CD4-positive, alpha-beta T cell treated with Interleukin-12 subunit alpha and Interleukin-12 subunit beta, for 1 hour (primary cell): ENCODE measurements at regions not wholly inside any gene's neighbourhood (a gene's known extent, or its start where the extent isn't known, plus 50 kb on each side); places are given as distances from the start of the nearest gene placed in this dataset.

ENCODE experiments used
- DNase-seq: peaks from one replicate; pipeline ENCODE4 v3.0.0-alpha.2; 2020

DNA sequence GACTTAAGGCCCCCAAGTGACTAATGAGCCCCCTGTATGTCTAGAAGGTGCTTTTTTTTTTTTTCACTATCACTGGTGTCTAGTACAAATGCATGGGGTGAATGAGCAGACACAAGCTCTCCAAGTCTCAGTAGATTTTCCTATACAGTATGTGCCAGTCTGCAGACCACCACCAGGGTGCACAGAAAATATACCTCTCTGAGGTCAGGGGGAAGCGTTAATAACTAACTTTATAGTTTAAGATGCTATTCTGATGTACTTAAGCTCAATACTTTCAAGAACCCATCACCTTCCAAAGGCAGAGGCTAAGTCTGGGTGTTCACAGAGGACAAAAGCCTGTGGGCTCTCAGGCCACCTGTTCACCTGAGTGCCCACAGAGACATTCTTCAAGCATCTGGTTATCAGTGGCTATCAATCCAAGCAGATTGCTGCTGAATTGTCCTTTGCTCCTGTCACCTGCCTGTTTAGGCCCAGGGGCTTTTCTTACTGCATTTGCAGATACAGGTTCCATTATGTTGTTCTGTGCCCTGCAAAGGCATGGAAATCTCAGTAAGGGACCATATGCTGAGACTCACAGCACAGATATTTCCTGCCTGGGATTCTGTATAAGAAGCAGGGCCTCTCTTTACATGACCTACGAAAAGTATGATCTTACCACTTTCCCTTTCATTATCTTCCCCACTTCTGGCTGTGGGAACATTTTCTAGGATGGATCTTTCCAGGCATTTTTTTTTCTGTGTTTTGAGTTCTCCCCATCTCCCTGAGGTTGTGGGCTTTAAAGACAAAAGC, 534.6 kb downstream of the TNS1 start:
- no peak for DNase-seq

DNA sequence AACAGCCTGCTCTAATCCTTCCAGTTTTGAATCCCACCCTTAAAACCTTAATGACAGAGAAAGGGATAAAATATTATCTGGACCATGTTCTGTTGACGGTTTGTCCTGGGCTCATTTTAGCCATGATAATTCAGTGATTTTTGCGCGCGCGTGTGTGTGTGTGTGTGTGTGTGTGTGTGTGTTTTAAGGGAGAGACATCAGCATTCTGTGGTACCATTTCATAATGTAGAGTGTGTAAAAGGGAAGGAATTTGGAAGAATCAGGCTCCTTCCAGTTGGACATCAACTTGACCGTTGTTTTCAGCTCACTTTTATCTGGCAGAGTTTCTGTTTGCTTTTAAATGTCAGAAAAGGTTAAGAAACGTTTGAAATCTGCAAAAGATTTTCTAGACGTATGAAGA, 535.5 kb downstream of the TNS1 start:
- DNase-seq, result no peak

DNA sequence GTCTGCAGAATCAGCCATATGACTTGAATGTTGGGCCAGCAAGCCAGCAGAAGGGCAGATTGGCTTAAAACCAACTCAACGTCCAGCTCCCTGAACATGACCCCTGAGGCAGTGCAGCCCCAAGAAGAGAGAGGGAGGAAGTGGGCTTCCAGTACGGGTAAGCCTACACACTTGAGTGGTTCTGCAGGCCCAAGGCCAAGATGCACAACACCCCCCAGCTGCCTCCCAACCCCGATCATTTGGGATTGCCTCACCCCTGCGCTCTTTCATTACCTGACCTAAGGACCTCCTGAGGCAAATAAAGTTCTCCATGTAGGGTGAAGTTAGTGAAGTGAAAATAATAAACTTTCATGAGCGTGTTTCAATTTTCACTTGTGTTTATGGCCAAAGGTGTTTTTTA, 536.0 kb downstream of the TNS1 start:
- DNase-seq, result no peak

DNA sequence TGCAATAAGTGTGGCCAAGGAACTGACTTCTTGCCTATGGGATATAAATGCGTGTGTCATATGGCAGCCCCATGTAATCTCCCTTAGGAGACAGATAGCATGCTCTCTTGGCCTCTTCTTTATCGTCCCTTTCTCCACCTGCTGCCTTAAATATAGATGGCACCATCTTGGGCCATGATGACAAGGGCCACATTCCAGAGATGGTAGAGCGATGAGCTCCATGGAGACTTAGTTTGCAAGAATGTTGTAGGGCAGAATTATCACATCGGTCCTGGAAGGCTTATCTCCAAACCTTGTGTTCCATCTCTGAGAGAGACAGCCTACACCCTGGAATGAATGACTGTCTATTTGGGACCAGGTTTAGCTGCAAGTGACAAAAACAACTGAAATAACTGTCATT, 536.7 kb downstream of the TNS1 start:
- DNase-seq, result no peak

DNA sequence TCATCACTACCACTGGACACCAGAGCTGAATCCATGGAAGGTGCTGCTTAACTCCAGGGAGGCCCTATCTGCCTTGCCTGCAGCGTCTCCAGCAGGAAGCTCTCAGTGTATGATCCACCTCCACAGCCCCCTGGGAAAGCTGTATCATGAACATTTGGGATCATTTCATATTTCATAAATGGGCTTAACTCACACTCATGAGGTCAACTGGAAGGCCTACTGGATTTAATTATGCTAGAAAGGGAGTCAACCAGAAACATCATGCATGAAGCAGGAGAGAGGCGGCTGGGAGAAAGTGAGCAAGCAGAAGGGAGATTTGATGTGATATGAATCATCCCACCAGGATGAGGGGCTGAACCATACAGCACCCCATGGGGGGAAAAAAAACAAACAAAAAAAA, 537.7 kb downstream of the TNS1 start:
- no peak for DNase-seq

DNA sequence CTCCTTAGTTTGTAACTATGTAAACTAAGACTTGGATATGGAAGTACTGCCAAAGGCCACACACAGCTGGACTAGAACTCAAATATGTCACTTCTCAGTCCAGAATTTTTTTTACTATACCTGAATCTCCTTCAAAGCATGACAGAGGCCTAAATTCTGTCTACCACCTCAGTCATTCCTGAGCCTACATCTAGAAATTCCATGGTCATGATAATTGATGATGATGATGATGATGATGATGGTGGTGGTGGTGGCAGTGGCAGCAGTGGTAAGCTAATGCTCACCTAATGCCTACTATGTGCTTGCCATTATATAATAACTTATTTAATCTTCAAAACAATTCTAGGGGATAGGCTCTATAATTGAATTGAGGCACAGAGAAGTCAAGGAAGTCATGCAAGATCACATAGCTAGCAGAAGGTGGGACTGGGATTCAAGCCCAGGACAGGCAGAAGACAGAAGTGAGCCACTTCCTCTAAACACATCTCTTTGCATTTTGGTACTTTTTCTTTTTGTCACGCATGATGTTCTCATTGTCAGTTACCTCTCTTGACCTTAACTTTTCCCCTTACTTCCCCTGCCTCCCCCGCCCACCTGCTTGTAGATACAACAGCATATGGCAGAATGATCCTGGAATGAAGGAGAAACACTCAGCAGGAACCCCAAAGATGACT, 539.3 kb downstream of the TNS1 start:
- DNase-seq, result no peak

DNA sequence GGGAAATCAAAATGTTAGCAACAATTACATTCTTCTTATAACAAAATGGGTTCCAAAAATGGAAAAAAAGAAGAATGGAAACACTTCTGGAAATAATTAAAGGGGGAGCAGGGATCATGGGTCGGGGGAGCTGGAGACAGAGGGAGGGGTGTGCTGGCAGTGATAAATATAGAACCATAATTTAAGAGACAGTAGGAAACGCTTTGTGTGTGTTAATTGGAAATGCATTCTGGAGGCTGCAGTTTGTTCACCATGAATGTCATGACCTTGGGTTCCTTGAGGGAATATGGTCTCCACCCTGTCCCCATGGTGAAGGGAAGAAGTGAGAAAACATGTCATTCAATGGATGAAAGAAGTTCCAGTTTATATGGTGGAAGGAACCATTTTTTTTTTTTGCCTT, 540.7 kb downstream of the TNS1 start:
- no peak for DNase-seq

DNA sequence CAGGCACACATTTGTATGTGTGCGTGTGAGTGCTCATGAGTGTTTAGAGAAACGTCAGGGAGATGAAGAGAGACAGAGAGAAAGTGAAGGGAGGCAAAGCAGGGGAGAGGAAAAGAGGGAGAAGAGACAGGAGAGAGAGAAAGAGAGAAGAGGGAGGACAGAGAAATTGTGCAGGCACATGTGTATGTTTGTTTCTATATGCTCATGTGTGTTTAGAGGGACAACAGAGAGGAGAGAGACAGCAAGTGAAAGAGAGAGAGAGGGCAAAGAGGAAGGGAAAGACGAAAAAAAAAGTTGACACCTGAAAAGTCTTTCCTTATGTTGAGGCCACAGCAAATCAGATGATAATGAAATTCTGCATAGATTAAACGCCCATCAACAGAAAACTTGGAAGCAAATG, 541.1 kb downstream of the TNS1 start:
- no peak for DNase-seq

DNA sequence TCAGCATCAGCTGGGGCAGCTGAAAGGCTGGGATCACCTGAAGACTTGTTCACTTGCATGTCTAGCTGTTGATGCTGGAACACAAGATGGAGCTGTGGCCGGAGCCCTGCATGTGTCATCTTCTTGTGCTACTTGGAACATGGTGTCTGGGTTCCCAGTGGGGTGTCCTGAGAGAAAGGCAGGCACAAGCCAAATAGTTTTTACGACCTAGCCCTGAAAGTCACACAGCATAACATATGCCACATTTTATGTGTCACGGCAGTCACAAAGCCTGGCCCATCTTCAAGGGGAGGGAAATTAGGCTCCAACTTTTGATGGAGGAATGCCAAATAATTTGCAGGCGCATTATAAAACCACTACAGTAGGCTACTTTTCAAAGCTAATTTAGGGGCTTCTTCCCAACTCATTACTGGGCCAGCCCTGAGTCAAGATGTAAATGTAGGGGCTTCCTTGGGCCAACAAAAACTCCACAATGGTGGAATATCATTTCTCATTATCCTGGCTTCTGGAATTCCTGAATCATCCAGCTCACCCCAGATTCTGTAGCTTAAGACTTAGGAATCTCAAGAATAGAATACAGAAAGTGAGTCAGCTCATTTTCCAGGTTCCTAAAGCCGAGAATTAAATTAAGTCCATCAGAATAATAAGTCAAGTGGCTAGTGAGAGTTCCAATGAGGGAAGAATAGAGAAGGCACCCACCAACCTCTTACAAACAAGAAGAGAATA, 543.0 kb downstream of the TNS1 start:
- no peak for DNase-seq

DNA sequence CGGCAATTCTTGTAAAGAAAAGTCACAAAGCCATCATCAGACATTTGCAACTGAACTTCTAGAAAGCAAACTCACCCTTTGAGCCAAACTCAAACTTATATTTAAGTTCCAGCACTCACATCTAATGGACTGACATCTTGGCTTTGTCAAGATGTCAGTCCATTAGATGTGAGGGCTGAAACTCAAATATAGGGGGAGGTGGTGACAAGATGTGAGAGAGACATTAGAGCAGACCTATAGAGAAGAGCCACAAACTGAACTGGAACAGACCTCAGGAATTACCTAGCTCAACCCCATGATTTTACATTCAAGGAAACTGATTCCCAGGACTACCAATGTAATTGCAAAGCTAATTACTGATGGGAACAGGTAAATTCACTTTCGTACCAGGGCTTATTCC, 543.8 kb downstream of the TNS1 start:
- DNase-seq, result no peak

DNA sequence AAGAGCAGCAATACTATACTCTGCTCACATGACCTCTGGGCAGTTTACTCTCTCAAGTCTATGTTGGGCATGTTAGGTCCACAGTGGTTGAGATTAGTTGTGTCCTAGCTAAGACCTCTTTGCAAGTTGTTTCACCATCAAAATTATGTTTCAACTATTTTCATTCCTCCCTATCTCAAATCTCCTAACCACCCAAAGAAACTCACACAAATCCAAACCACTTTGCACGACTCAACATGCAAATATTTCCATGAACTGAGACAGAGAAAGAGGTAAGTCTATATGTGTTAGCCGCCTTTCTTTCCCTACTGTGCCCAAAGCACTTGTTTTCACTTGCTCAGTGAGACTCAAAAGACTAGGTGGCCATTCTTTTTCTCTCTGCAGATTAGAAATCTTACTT, 546.8 kb downstream of the TNS1 start:
- DNase-seq, result no peak

DNA sequence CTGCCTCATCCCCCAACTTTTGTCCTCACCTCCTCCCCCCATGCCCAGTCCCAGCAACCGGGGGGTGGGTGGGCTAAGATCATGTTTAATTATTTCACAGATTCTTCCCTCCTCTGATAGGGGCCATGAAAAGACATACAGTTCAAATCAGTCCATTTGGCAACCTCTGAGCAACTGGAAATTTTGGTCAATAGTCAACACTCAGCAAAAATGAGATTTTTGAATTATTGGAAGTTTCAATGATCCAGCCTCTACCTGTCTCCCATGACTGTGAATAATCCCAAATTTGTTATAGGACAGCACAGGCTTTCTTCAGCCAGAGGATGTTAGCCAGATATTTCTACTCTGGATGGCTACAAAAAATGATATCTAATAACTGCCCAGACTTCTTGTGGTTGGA, 549.9 kb downstream of the TNS1 start:
- DNase-seq, result no peak

DNA sequence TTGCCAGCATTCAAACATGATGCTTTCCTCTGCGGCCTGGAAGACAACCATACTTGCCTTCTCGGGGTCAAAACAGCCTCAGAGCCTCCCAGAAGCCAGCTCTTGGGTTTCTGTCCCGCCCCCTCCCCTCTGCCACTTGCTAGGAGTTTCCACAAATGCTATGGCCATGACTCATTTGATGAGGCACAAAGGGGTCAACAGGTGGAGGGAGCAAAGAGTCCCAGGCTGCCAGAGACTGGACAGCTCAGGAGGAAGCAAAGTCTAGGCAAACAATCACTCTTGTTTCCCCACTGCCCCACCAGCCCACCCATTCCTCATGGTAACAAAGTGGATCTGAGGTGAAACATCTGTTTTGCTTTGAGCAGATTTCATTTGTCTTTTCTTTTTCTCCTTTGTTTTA, 551.1 kb downstream of the TNS1 start:
- no peak for DNase-seq

DNA sequence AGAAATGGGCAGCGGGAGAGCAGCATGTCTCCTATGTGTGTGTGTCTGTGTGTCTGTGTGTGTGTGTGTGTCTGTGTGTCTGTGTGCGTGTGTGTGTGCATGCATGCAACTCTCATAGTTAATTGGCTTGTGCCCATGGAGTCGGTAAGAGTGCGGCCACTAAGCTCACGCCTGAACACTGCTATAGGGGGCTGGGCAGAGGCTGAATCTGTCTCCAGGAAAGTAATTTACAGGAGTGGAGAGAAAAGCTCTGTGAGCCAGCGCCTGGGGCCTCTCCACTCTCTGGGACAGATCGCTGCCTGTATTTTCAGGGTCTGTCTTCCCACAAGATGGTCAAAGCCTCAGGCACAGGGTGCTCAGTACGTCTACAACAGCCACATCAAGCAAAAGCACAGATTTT, 553.4 kb downstream of the TNS1 start:
- DNase-seq, result no peak

DNA sequence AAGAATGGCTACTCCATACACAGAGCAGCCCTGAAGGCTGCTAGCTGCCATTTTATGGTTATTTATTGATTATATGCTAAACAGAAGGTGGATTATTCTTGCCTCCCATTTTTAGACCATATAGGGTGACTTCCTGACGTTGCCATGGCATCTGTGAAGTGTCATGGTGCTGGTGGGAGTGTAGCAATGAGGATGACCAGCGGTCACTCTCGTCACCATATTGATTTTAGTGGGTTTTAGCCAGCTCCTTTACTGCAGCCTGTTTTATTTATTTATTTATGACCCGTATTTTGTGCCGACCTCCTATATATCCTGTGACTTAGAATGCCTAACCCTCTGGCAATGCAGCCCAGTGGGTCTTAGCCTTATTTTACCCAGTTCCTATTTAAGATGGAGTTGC, 553.9 kb downstream of the TNS1 start:
- DNase-seq, result no peak

DNA sequence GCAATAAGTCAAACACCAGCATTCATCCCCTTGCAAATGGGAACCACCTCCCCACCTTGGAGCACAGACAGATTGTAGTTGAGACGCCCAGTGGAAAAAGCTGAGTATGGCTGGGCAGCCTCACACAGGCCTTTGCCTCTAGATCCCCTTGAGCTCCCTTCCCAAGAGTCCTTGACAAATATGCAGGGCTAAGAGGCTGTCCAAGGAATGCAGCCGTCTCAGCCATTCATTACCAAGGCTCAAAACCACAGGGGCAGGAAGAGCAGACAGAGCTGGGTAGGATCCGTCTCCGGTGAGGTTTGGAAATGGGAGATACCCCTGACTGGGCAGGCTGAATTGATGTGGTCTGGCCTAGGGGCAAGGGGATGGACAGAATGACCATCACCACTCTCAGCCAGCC, 557.1 kb downstream of the TNS1 start:
- DNase-seq, result no peak

DNA sequence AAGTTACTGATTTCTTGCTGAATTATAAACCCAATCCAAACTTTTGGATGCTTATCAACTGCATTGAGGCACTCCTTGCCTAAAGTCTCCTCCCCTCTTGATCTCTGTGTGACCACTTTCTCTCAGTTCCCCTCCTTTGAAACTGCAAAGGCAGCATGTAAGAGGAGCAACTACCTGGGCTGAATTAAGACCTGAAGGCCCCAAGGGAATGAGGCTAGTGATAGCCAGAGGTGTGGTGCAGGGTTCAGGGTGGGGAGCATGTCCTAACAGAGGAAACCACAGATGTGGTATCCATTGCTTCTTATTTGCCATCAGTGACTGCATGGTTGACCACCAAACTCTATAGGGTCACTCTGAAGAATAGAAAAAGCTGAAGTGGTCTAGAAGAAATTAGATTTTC, 557.9 kb downstream of the TNS1 start:
- no peak for DNase-seq

DNA sequence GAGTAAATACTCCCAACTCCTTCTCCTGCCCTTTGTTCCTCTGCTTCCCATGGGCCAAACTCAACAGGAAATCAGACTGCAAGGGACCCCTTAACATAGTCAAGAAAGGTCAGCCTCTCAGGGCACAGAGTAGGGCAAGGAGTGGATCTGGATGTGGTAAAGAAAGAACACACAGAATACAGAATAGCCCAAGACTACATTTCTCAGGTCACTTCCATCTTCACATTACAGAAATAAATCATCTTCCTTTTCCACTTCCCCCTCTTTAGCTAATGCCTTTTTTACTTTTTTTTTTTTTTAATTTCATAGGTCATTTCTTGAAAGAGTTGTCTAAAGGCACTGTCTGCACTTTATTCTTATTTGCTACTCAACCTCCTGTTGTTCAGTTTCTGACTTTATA, 558.3 kb downstream of the TNS1 start:
- no peak for DNase-seq

DNA sequence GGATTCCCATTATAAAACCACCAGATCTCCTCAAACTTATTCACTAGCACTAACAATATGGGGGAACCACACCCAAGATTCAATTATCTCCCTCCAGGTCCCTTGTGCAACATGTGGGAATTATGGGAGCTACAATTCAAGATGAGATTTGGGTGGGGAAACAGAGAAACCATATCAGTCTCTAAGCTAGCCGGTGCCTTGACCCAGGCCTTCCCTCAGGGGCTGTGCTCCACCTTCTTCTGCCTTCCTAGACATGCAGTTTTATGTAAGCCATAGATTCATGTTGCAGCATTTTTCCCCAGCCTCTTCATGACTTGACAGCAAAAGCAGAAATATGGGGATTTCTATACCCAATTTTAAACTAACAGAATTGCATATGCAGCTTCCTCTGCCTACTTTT, 559.2 kb downstream of the TNS1 start:
- DNase-seq, result no peak

DNA sequence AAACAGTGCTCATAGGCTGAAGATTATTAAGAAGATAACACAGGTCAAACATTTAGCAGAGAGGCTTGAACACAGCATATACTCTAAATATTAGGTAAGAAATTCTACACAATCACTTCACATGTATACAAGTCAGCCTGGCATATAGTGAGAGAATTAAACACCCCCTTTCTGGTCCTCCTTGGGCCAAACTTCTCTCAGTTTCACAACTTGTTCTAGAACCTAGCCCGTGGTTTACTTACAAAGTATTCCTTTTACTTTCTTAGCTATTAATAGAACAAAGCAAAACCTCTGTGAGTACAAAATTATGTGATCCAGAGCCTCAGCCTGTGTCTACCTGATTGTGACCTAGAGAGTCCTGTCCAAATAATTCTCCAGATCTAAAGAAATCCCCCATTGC, 562.8 kb downstream of the TNS1 start:
- DNase-seq, result no peak

DNA sequence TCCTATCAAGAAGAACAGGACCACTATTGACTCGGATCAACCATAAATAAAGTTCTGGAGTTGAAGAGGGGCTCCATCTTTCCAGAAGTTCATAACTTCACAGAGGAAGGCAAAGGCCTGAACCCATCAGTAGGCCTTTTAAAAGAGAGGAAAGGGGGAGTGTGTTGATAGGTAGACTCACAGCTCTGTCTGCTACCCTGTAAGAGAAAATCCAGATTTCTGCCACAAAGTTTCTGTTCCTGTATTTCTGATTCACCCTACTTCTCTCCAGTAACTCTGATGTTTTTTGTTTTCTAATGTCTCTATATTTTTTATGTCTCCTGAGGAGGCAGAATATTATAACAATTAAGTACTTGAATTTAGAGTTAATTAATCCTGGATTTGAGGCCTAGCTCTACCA, 564.0 kb downstream of the TNS1 start:
- no peak for DNase-seq

DNA sequence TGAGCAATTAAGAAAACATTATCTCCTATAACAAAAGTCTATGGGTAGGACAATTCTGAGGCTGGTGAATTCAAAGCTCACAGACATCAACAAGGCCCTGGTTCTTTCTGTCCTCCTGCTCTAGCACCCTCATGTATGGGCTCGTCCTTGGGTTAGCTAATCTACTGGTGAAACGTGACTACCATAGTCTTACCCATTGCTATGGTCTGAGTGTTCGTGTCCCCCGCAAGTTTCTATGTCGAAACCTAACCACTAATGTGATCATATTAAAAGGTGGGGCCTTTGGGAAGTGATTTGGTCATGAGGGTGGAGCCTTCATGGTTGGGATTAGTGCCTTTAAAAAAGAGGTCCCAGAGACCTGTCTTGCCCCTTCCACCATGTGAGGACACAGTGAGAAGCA, 564.7 kb downstream of the TNS1 start:
- no peak for DNase-seq

DNA sequence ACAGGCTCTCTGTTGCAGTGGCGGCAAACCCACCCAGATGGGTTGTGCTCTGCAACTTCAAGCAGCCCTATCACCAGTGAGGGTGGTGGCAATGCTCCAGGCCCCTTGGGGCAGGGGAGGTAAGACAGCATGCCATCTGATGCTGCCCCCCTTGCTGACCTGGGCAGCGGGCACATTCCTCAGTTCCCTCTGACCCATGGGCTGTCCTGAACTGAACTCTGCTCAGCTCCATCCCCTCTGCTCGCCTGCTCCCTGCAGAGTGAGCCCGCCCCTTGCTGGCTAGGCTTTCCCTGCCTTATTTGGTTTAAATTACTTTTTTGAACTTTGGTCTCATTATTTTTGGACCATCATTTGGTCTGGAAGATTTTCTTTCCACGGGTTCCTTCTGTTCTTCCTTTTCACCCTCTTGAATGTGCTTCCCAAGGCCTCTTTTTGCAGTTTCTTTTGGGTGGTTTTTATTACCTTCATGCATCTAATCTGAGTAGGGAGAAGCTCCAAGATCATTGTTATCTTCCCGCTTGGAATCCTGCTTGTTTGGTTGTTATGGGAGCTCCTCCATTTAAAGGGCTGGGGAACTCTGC, 565.4 kb downstream of the TNS1 start:
- DNase-seq, result no peak

DNA sequence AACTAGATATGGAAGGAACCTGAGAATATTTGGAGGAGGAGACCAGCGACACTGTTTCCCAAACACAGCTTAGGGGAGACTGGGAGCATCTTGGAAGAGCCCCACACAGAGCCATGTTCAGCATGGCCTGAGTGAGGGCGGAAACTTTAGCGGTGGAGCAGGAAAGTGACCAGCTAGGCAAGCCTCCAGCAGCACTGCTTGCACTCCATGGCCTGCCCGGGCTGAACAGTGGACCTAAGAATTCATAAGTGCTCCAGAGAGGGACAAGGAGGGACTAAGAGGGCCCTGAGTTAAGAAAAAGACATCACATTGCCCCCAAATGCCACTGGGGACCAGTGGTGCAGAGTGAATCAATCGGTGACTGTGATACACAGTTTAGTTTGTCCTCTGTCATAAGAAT, 566.4 kb downstream of the TNS1 start:
- DNase-seq, result no peak
